Endothelial cell (in vitro differentiated cells): ENCODE measurements at regions not wholly inside any gene's neighbourhood (a gene's known extent, or its start where the extent isn't known, plus 50 kb on each side); places are given as distances from the start of the nearest gene placed in this dataset.

Experiments
- DNase-seq: peaks from one replicate; pipeline ENCODE4 v3.0.0; 2021; ENCODE audit warnings: low spot score
- H3K27ac Mint-ChIP-seq: one replicate; pipeline ENCODE4 v1.8.0; 2021; ENCODE audit warnings: mixed read lengths, inconsistent platforms; ENCODE audit not compliant: unreplicated experiment
- H3K27me3 Mint-ChIP-seq: one replicate; pipeline ENCODE4 v1.8.0; 2021; ENCODE audit warnings: mild to moderate bottlenecking, moderate library complexity, mixed read lengths, inconsistent platforms; ENCODE audit not compliant: unreplicated experiment
- H3K36me3 Mint-ChIP-seq: one replicate; pipeline ENCODE4 v1.8.0; 2021; ENCODE audit warnings: mild to moderate bottlenecking, low read depth, mixed read lengths, inconsistent platforms; ENCODE audit not compliant: unreplicated experiment
- H3K4me1 Mint-ChIP-seq: one replicate; pipeline ENCODE4 v1.8.0; 2021; ENCODE audit warnings: mild to moderate bottlenecking, mixed read lengths, inconsistent platforms; ENCODE audit not compliant: unreplicated experiment
- H3K4me3 Mint-ChIP-seq: one replicate; pipeline ENCODE4 v1.8.0; 2021; ENCODE audit warnings: mild to moderate bottlenecking, mixed read lengths, inconsistent platforms; ENCODE audit not compliant: unreplicated experiment
- H3K9me3 Mint-ChIP-seq: one replicate; pipeline ENCODE4 v1.8.0; 2021; ENCODE audit warnings: mixed read lengths, inconsistent platforms; ENCODE audit not compliant: unreplicated experiment
- CTCF ChIP-seq: fragments of 200-600 bp; sonication (generic); IDR thresholded peaks from one replicate; pipeline ENCODE4 v1.5.0; 2021; ENCODE audit warnings: antibody characterized with exemption; ENCODE audit not compliant: unreplicated experiment

- Mint-ChIP-seq H3K27ac (no peak overlapping the region), H3K4me3 (no peak overlapping the region), H3K4me1 (no peaks in the 10 kb centered on the region), H3K36me3 (no peaks in the 10 kb centered on the region), H3K9me3 (no peaks in the 10 kb centered on the region), H3K27me3 (no peaks in the 10 kb centered on the region)
- TF ChIP-seq CTCF: no peak
- no peak for DNase-seq
These were observed 1018.0 kb downstream of the NTRK3 start for GRCh38 chr15:87238451-87239068.

GRCh38 chr15:87228460-87228859, 1028.1 kb downstream of the NTRK3 start:
- no peak overlapping the region for H3K27ac Mint-ChIP-seq
- no peaks in the 10 kb centered on the region for H3K9me3 Mint-ChIP-seq
- H3K4me1 Mint-ChIP-seq: no peaks in the 10 kb centered on the region
- no peak overlapping the region for H3K4me3 Mint-ChIP-seq
- TF ChIP-seq CTCF: no peak
- no peaks in the 10 kb centered on the region for H3K27me3 Mint-ChIP-seq
- no peaks in the 10 kb centered on the region for H3K36me3 Mint-ChIP-seq
- DNase-seq: no peak

GRCh38 chr15:87227846-87228245, 1028.7 kb downstream of the NTRK3 start:
- Mint-ChIP-seq H3K27me3 (no peaks in the 10 kb centered on the region), H3K4me3 (no peak overlapping the region), H3K9me3 (no peaks in the 10 kb centered on the region), H3K36me3 (no peaks in the 10 kb centered on the region), H3K27ac (no peak overlapping the region), H3K4me1 (no peaks in the 10 kb centered on the region)
- DNase-seq: no peak
- TF ChIP-seq CTCF: no peak

- no peak overlapping the region for H3K27ac Mint-ChIP-seq
- no peak overlapping the region for H3K4me3 Mint-ChIP-seq
- no peak for TF ChIP-seq CTCF
- no peaks in the 10 kb centered on the region for H3K4me1 Mint-ChIP-seq
- H3K27me3 Mint-ChIP-seq: peaks cover 1% of the 10 kb centered on the region
- DNase-seq: no peak
- H3K36me3 Mint-ChIP-seq: no peaks in the 10 kb centered on the region
- H3K9me3 Mint-ChIP-seq: no peaks in the 10 kb centered on the region
These were observed 1031.1 kb downstream of the NTRK3 start for GRCh38 chr15:87225436-87225835.

GRCh38 chr15:87224404-87224803, 1032.1 kb downstream of the NTRK3 start:
- Mint-ChIP-seq H3K27me3 (peaks cover 1% of the 10 kb centered on the region), H3K4me1 (no peaks in the 10 kb centered on the region), H3K9me3 (no peaks in the 10 kb centered on the region), H3K36me3 (no peaks in the 10 kb centered on the region), H3K27ac (no peak overlapping the region), H3K4me3 (no peak overlapping the region)
- no peak for TF ChIP-seq CTCF
- DNase-seq: no peak
